A549 (cell line): ENCODE measurements at regions not wholly inside any gene's neighbourhood (a gene's known extent, or its start where the extent isn't known, plus 50 kb on each side); places are given as distances from the start of the nearest gene placed in this dataset.
"Not testable (repeated sequence)": the region's sequence is repeated elsewhere in the genome, so short reads cannot be mapped to it uniquely, and the experiment has no call there.

Source experiments
- ATAC-seq, 2 experiments: fragments of 200-7000 bp in 1 of 2; fragments of >200 bp in 1 of 2; cut with Nextera tagmentation in 1 of 2; cut with Tn5 transposase in 1 of 2; 3 replicates each; pipeline versions ENCODE4 v1.8.0 to v1.9.1; 2018 to 2020; ENCODE audit warnings: mild to moderate bottlenecking in 1 of 2, moderate library complexity in 1 of 2
- CTCF ChIA-PET: fragments of 300-600 bp; sonication (Branson Sonifier 250); formaldehyde crosslinking; extraction: SDS; loops from one replicate; lab custom pipeline; 2021; ENCODE audit warnings: antibody characterized with exemption, inconsistent platforms; lab: Yijun Ruan, JAX
- POLR2A ChIA-PET: fragments of 350-600 bp; formaldehyde crosslinking; extraction: SDS; loops from one replicate; lab custom pipeline; 2021; ENCODE audit warnings: antibody characterized with exemption, inconsistent platforms; lab: Yijun Ruan, JAX
- DNase-seq, 2 experiments: peaks; one replicate each; pipeline versions ENCODE4 v3.0.0 to v3.0.0-alpha.2; 2011 to 2016; ENCODE audit warnings: low read depth in 1 of 2, low spot score in 1 of 2
- FAIRE-seq: peaks from 2 replicates; lab custom pipeline; 2011; peaks lifted over from hg19 to GRCh38; lab: Jason Lieb, UNC
- H3K27ac ChIP-seq, 2 experiments: fragments of >200 bp; sonication (Bioruptor Twin); formaldehyde crosslinking; 3 replicates each; pipeline ENCODE4 v1.5.1; 2016 to 2017
- H3K4me1 ChIP-seq: fragments of >200 bp; sonication (Bioruptor Twin); formaldehyde crosslinking; 3 replicates; pipeline ENCODE4 v1.6.1; 2016
- H3K4me2 ChIP-seq: fragments of >200 bp; sonication (Bioruptor Twin); formaldehyde crosslinking; 3 replicates; pipeline ENCODE4 v1.6.1; 2016
- H3K4me3 ChIP-seq: fragments of >200 bp; sonication (Bioruptor Twin); formaldehyde crosslinking; 3 replicates; pipeline ENCODE4 v1.5.1; 2016
- H3K9me3 ChIP-seq: fragments of >200 bp; sonication (Bioruptor Twin); formaldehyde crosslinking; 3 replicates; pipeline ENCODE4 v1.6.1; 2016
- BCL3 ChIP-seq: fragments of >200 bp; sonication (Bioruptor Twin); formaldehyde crosslinking; IDR thresholded peaks from 3 replicates; pipeline ENCODE4 v1.6.1; 2016
- E2F6 ChIP-seq: IDR thresholded peaks from 2 replicates; pipeline ENCODE4 v1.6.1; 2012; ENCODE audit warnings: low read depth, borderline replicate concordance
- ELK1 ChIP-seq: fragments of 150-350 bp; IDR thresholded peaks from 2 replicates; pipeline ENCODE4 v1.6.1; 2014; ENCODE audit warnings: low read depth, mild to moderate bottlenecking, low read length
- EP300 ChIP-seq, 2 experiments: fragments of >200 bp; sonication (Bioruptor Twin); formaldehyde crosslinking; IDR thresholded peaks; 2 replicates in 1 of 2; 3 replicates in 1 of 2; pipeline ENCODE4 v1.6.1; 2016 to 2017
- ESRRA ChIP-seq: fragments of 150-350 bp; IDR thresholded peaks from 2 replicates; pipeline ENCODE4 v1.6.1; 2014; ENCODE audit warnings: mild to moderate bottlenecking, low read length, borderline replicate concordance
- FOSB ChIP-seq: fragments of 250-450 bp; sonication (Bioruptor Pico); IDR thresholded peaks from 2 replicates; pipeline ENCODE4 v1.5.0; 2020; ENCODE audit warnings: mild to moderate bottlenecking, moderate library complexity
- FOSL2 ChIP-seq, 2 experiments: fragments of 450-650 bp in 1 of 2; fragments of >200 bp in 1 of 2; sonication (Bioruptor Twin) in 1 of 2; formaldehyde crosslinking; IDR thresholded peaks; 2 replicates each; pipeline versions ENCODE4 v1.5.0 to v1.6.1; 2016 to 2020; ENCODE audit warnings: mild to moderate bottlenecking in 1 of 2, moderate library complexity in 1 of 2
- FOXS1 ChIP-seq: fragments of 250-450 bp; sonication (Bioruptor Pico); IDR thresholded peaks from 2 replicates; pipeline ENCODE4 v1.5.0; 2020; ENCODE audit warnings: mild to moderate bottlenecking, moderate library complexity
- GATA3 ChIP-seq: IDR thresholded peaks from 2 replicates; pipeline ENCODE4 v1.6.1; 2012; ENCODE audit warnings: borderline replicate concordance
- HOXB13 ChIP-seq: fragments of 250-450 bp; sonication (Bioruptor Pico); IDR thresholded peaks from 2 replicates; pipeline ENCODE4 v1.5.0; 2020; ENCODE audit warnings: low read depth, mild to moderate bottlenecking, moderate library complexity
- HOXB5 ChIP-seq: fragments of 250-450 bp; sonication (Bioruptor Pico); IDR thresholded peaks from 2 replicates; pipeline ENCODE4 v1.5.0; 2020; ENCODE audit warnings: mild to moderate bottlenecking, moderate library complexity
- JUNB ChIP-seq: fragments of >200 bp; sonication (Bioruptor Twin); formaldehyde crosslinking; IDR thresholded peaks from 2 replicates; pipeline ENCODE4 v1.6.1; 2016
- KDM1A ChIP-seq: fragments of 200-600 bp; sonication (generic); IDR thresholded peaks from 2 replicates; pipeline ENCODE4 v1.6.1; 2016; ENCODE audit warnings: low read depth, mild to moderate bottlenecking
- MAZ ChIP-seq: fragments of 150-350 bp; IDR thresholded peaks from 2 replicates; pipeline ENCODE4 v1.6.1; 2014; ENCODE audit warnings: antibody characterized with exemption, low read depth, low read length, borderline replicate concordance
- NFE2L2 ChIP-seq: fragments of 150-350 bp; conservative IDR thresholded peaks from 2 replicates; pipeline ENCODE4 v1.6.1; 2014; ENCODE audit warnings: low read length
- NPAS2 ChIP-seq: fragments of 250-450 bp; sonication (Bioruptor Pico); IDR thresholded peaks from 2 replicates; pipeline ENCODE4 v1.8.0; 2022; ENCODE audit warnings: mild to moderate bottlenecking, moderate library complexity, borderline replicate concordance
- PHF8 ChIP-seq: fragments of 200-600 bp; sonication (generic); IDR thresholded peaks from 2 replicates; pipeline ENCODE4 v1.6.1; 2016; ENCODE audit warnings: low read depth, mild to moderate bottlenecking, antibody characterized with exemption, moderate library complexity, borderline replicate concordance
- POLR2A ChIP-seq: IDR thresholded peaks from 2 replicates; pipeline ENCODE4 v1.6.1; 2012; ENCODE audit warnings: mild to moderate bottlenecking, low read length
- POLR2AphosphoS2 ChIP-seq: conservative IDR thresholded peaks from 2 replicates; pipeline ENCODE4 v1.6.1; 2012; ENCODE audit warnings: low read length, improper control_type of control experiment, inconsistent platforms
- REST ChIP-seq: fragments of 200-600 bp; sonication (generic); IDR thresholded peaks from 2 replicates; pipeline ENCODE4 v1.6.1; 2016; ENCODE audit warnings: antibody characterized with exemption, mild to moderate bottlenecking, moderate library complexity
- RFX5 ChIP-seq: fragments of 450-650 bp; IDR thresholded peaks from 2 replicates; pipeline ENCODE4 v1.7.1; 2014; ENCODE audit warnings: antibody characterized with exemption, mild to moderate bottlenecking, moderate library complexity
- SMC3 ChIP-seq: fragments of >200 bp; sonication (Bioruptor Twin); formaldehyde crosslinking; IDR thresholded peaks from 3 replicates; pipeline ENCODE4 v1.6.1; 2018; ENCODE audit warnings: inconsistent platforms
- TFCP2L1 ChIP-seq: fragments of 250-450 bp; sonication (Bioruptor Pico); IDR thresholded peaks from 2 replicates; pipeline ENCODE4 v1.5.0; 2021; ENCODE audit warnings: mild to moderate bottlenecking
- TP53 ChIP-seq: fragments of 250-450 bp; sonication (Bioruptor Pico); IDR thresholded peaks from 2 replicates; pipeline ENCODE4 v1.5.0; 2021; ENCODE audit warnings: mild to moderate bottlenecking, moderate library complexity
- ZC3H11A ChIP-seq: fragments of 450-650 bp; IDR thresholded peaks from 2 replicates; pipeline ENCODE4 v1.6.1; 2014; ENCODE audit warnings: antibody characterized with exemption, mild to moderate bottlenecking
- ZNF302 ChIP-seq: fragments of 250-450 bp; sonication (Bioruptor Pico); IDR thresholded peaks from 2 replicates; pipeline ENCODE4 v1.9.0; 2021; ENCODE audit warnings: inconsistent platforms, mild to moderate bottlenecking, moderate library complexity
- ZSCAN20 ChIP-seq: fragments of 250-450 bp; sonication (Bioruptor Pico); IDR thresholded peaks from 2 replicates; pipeline ENCODE4 v1.8.0; 2022; ENCODE audit warnings: mild to moderate bottlenecking, moderate library complexity
- WGBS: methylation state at CpG from one replicate; pipeline ENCODE4 v1.1.6; 2017; ENCODE audit errors: missing lambda C conversion rate; 5-methylcytosine and 5-hydroxymethylcytosine counted together

GRCh38 chr11:107263844-107264563 is 193.6 kb downstream of the CWF19L2 start:
- WGBS, result 57% methylated on average over 2 of the region's 2 CpGs
- ChIA-PET CTCF (interaction anchor here (1.5 kb wide), 1 partner anchor 9 kb away, joined by 4 read pairs; no protein-coding TSS in a partner anchor), POLR2A (no interaction called here)
- DNase-seq (no peak), ATAC-seq (no peak), FAIRE-seq (no peak)
- no peaks in the 10 kb centered on the region for H3K9me3 ChIP-seq
- no peak overlapping the region for H3K4me3 ChIP-seq
- no peak overlapping the region for H3K27ac ChIP-seq
- no peak for TF ChIP-seq POLR2A
- no peaks in the 10 kb centered on the region for H3K4me1 ChIP-seq
- no peak overlapping the region for H3K4me2 ChIP-seq

GRCh38 chr11:107259811-107260221 is 197.8 kb downstream of the CWF19L2 start:
- ATAC-seq (no peak), FAIRE-seq (no peak), DNase-seq (no peak)
- ChIA-PET POLR2A (no interaction called here), CTCF (no interaction called here)
- Histone ChIP-seq H3K4me2 (no peak overlapping the region), H3K4me3 (no peak overlapping the region), H3K27ac (no peak overlapping the region), H3K9me3 (no peaks in the 10 kb centered on the region), H3K4me1 (no peaks in the 10 kb centered on the region)
- TF ChIP-seq JUNB (no peak), ELK1 (no peak), TFCP2L1 (CRISPR knock-in tag) (no peak), ZC3H11A (no peak), GATA3 (no peak), HOXB13 (CRISPR knock-in tag) (no peak), FOXS1 (CRISPR knock-in tag) (no peak), PHF8 (no peak), ESRRA (no peak), SMC3 (no peak), ZSCAN20 (no peak), TP53 (CRISPR knock-in tag) (no peak), FOSL2 (IDR thresholded peaks at IDR 0.05) (no peak), FOSL2 (CRISPR knock-in tag; IDR thresholded peaks at IDR 0.05) (no peak)
- 43% methylated on average over 7 of the region's 7 CpGs for WGBS

GRCh38 chr11:107257710-107258109 is 199.9 kb downstream of the CWF19L2 start:
- Histone ChIP-seq H3K4me2 (no peak overlapping the region), H3K4me1 (no peaks in the 10 kb centered on the region), H3K27ac (no peak overlapping the region), H3K4me3 (no peak overlapping the region), H3K9me3 (no peaks in the 10 kb centered on the region)
- ATAC-seq (no peak), FAIRE-seq (no peak), DNase-seq (no peak)
- TF ChIP-seq BCL3 (no peak), NFE2L2 (no peak), TP53 (CRISPR knock-in tag) (no peak), EP300 (IDR thresholded peaks at IDR 0.05) (no peak), POLR2AphosphoS2 (no peak), HOXB5 (CRISPR knock-in tag) (no peak), KDM1A (no peak), RFX5 (no peak), FOSB (CRISPR knock-in tag) (no peak), MAZ (no peak), JUNB (no peak), REST (no peak), NPAS2 (no peak), ZNF302 (CRISPR knock-in tag) (no peak), E2F6 (no peak)
- POLR2A ChIA-PET, result no interaction called here
- 53% methylated on average over 7 of the region's 7 CpGs for WGBS
- CTCF ChIA-PET, result no interaction called here

- 58% methylated on average over 8 of the region's 8 CpGs for WGBS
- H3K4me1 ChIP-seq, H3K4me2 ChIP-seq, H3K27ac ChIP-seq, H3K4me3 ChIP-seq, FAIRE-seq, DNase-seq, POLR2A ChIA-PET, ATAC-seq, CTCF ChIA-PET, H3K9me3 ChIP-seq: not testable (repeated sequence)
Measured at GRCh38 chr11:107253661-107254060, 204.0 kb downstream of the CWF19L2 start.
